NCI-H748 (cell line): ENCODE measurements at regions not wholly inside any gene's neighbourhood (a gene's known extent, or its start where the extent isn't known, plus 50 kb on each side); places are given as distances from the start of the nearest gene placed in this dataset.
"Not testable (repeated sequence)": the region's sequence is repeated elsewhere in the genome, so short reads cannot be mapped to it uniquely, and the experiment has no call there.

ENCODE experiments used
- DNase-seq: peaks from one replicate; lab custom pipeline; 2025; ENCODE audit not compliant: unreplicated experiment; lab: John Stamatoyannopoulos, UW

GRCh38 chr3:187995667-187996066 is 158.3 kb upstream of the LPP start:
- DNase-seq = no peak

- DNase-seq = no peak
Measured at GRCh38 chr3:187996609-187997008, 157.3 kb upstream of the LPP start.

GRCh38 chr3:187997490-187997889 is 156.5 kb upstream of the LPP start:
- no peak for DNase-seq

DNA sequence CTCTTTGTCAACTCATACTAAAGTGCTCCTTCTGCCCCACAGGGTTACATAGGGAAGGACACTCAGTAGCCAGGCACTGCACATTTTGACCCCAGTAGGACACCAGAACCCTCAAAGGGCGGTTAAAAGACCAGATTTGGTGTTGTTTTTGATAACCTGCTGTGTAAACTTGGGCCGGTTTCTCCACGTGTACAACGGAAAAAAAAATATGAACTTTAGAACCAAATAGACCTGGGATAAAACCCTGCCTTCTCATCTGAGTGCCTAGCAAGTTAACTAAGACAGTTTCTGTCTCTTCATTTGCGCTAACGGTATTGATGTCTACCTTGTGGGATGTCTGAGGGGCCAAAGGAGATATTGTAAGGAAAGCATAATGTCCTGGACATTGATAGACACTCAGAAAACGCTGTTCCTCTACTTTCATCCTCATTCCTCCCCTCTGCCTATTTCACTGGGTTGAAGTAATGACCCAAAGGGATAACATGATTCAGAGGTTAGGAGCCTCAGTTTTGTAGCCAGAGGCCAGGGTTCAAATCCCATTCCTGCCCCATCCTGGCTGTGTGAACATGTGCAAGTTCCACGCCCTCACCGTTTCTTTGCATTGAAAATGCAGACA is 155.9 kb upstream of the LPP start:
- no peak for DNase-seq

- DNase-seq = no peak
Measured at GRCh38 chr3:187998611-187999010, 155.3 kb upstream of the LPP start.

DNA sequence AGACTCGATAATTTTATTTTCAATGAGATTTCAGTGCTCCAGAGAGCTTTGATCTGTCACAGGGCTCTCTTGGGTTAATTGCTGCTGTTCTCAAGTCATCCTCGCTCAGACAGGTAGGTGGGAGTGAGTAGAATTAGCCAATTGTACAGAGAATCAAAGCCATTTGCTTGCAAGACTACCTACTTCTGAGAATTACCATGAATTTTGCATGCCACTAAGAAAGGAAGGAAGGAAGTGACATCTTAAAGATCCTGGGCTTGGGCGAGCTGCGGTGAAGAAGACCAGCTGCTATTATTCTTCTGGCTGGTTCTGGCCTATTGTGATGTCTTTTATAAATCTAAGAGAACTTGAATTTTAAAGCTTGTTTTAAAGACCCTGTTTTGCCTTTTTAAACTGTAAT is 154.1 kb upstream of the LPP start:
- no peak for DNase-seq

- peak; percentile 67 for DNase-seq
Measured at GRCh38 chr3:188000361-188000861, 153.5 kb upstream of the LPP start.

DNA sequence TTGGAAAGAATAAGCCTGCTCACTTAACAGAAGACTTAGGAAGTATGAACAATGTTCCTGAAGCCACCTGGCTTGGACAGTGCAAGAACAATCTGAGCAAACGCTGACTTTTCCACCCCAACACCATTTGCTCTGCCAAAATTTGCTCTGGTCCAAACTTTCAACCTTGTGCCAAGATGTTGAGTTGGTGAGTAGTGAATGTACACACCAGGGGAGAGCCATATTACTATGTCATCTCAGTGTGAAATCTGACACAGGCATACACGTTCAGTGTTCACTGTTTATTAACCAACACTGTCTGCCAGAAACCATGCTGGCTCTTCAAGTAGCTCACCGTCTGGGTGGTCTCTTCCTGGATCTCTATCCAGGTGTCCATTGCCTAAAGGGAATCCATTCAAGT is 152.9 kb upstream of the LPP start:
- DNase-seq = peak; percentile 32

DNA sequence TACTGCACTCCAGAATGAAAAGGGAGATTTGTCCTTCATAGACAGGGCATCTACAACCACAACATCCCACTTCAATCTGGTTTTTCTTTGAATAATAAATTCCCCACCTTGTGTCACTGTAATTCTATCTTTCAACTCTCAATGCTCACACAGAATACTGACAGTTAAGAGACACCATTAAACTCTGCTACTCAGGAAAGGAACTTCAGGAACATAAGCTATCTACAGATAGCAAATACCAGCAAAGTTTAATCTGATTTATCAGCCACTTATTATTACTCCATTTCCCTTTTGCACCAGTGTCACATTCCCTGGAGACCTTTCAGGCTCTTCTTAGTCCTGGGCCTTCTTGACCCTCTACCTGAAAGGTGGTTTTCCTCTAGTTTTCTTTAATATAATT is 152.0 kb upstream of the LPP start:
- DNase-seq = no peak

- DNase-seq = no peak
Measured at GRCh38 chr3:188002626-188003138, 151.3 kb upstream of the LPP start.

- peak; percentile 29 for DNase-seq
Measured at GRCh38 chr3:188003188-188004171, 150.5 kb upstream of the LPP start.

DNA sequence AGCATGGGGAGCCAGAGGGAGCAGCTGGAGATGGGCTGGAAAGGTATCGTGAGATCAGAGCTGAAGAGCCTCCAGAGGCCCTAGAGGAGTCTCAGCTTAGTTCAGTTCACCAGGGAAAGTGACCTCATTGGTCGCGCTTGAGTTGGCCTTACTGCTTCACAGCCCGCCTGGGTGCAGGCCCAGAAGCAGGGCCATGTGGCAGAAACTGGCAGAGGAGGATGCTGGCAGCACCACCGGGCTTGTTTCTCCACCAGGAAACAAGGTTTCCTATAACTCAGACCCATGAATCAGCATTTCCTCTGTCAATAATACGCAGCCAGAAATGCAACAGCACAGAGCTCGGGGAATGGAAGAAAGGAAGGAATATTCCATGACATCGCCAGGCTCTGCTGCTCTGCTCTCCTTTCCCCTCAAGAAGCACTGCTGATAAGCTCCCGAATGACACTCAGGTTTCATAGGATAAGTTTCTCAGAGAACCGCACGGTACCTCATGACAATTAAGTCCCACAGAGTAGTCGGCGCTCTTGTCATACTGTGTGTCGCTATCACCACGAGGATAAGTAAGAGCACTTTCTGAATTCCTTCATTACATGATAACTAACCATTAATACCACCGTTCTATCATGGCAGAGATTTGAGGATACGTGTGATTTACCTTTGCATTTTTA is 147.1 kb upstream of the LPP start:
- no peak for DNase-seq

DNA sequence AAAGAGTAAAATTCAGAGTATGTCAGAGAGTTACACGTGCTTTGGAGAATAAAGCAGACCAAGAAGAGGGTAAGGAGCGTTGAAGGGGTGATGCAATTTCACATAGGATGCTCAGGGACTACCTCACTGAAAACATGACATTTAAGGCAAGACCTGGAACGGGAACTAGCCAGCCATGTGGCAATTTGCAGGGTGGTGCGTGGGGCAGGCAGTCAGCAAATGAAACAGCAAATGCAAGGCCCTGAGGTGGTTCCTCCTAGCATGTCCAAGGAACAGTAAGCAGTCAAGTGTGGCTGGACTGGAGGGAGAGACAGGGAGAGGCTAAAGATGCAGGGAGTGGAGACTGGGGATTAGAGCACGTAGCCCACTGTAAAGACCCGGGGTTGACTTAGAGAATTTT is 146.1 kb upstream of the LPP start:
- DNase-seq = no peak

- no peak for DNase-seq
Measured at GRCh38 chr3:188008582-188009213, 145.3 kb upstream of the LPP start.

GRCh38 chr3:188010478-188010877 is 143.5 kb upstream of the LPP start:
- no peak for DNase-seq

DNA sequence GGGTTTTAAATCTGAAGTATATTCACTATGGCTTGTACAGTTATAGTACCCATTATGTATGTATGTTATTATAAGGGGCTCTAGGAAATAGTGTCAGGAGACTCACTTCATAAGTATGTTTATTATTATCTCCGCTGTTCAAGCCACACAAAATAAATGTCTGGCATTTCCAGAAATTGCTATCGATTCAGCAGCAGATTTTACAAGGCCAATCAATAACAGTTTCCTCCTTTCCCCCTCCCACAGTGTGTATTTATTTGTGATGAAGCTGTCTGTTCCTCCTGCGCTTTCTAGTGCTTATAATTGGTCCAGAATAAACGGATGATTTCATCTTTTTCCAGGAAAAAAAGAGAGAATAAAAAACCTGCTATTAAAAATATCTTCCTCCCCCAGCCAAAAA is 134.2 kb upstream of the LPP start:
- DNase-seq = no peak

DNA sequence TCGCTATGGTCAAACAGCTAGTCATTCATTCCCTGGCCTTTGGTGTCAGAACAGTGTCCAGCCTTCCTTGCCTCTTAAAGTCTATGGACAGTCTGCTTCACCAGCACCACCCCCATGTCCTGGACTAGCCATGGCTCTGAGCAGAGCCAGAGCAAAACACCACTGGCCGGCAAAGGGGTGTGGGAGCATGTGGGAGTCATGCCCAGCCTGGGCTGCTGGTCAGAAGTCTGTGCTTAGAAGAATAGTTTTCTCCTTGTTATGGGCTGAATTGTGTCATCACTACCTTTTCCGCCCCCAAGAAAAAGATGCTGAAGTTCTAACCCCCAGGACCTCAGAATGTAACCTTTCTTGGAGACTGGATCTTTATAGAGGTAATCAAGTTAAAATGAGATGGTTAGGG is 132.9 kb upstream of the LPP start:
- no peak for DNase-seq

- DNase-seq = no peak
Measured at GRCh38 chr3:188021502-188022040, 132.4 kb upstream of the LPP start.

- DNase-seq = not testable (repeated sequence)
Measured at GRCh38 chr3:188022902-188023301, 131.1 kb upstream of the LPP start.

DNA sequence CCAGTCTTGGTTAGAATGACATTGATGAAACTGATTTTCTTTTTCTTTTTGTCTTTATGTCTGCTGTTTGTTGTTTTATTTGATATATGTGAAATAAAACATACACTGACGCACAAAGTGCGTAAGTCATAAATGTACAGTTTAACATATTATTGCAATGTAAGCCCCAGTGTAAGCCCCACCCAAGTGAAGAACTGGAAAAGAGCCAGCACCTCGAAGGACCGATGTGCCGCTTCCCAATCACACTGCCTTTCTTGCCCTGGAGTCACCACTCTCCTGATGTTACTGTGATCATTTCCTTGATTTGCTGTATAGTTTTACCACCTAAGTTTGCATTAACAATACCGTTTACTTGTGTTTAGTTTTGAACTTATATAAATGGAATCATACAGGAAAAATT is 128.4 kb upstream of the LPP start:
- DNase-seq = no peak
